Chondrocyte (in vitro differentiated cells): ENCODE measurements at regions not wholly inside any gene's neighbourhood (a gene's known extent, or its start where the extent isn't known, plus 50 kb on each side); places are given as distances from the start of the nearest gene placed in this dataset.

Source experiments
- DNase-seq: peaks from one replicate; pipeline ENCODE4 v3.0.0; 2021; ENCODE audit warnings: mixed read lengths, low spot score
- H3K27ac Mint-ChIP-seq: one replicate; pipeline ENCODE4 v1.8.0; 2021; ENCODE audit warnings: mild to moderate bottlenecking, moderate library complexity, mixed read lengths; ENCODE audit not compliant: unreplicated experiment
- H3K27me3 Mint-ChIP-seq: 2 replicates; pipeline ENCODE4 v1.8.0; 2021; ENCODE audit warnings: low read depth, mixed read lengths
- H3K36me3 Mint-ChIP-seq: 2 replicates; pipeline ENCODE4 v1.8.0; 2021; ENCODE audit warnings: low read depth, mixed read lengths
- H3K4me1 Mint-ChIP-seq: 2 replicates; pipeline ENCODE4 v1.8.0; 2021; ENCODE audit warnings: low read depth, mild to moderate bottlenecking, mixed read lengths
- H3K4me3 Mint-ChIP-seq: one replicate; pipeline ENCODE4 v1.8.0; 2021; ENCODE audit warnings: mild to moderate bottlenecking, moderate library complexity, mixed read lengths; ENCODE audit not compliant: unreplicated experiment
- H3K9me3 Mint-ChIP-seq: 2 replicates; pipeline ENCODE4 v1.8.0; 2021; ENCODE audit warnings: low read depth, mixed read lengths
- TF ChIP-seq, protein P1 (sequence below): fragments of 200-600 bp; sonication (generic); IDR thresholded peaks from 2 replicates; pipeline ENCODE4 v1.5.0; 2021; ENCODE audit warnings: antibody characterized with exemption, mild to moderate bottlenecking, moderate library complexity

DNA sequence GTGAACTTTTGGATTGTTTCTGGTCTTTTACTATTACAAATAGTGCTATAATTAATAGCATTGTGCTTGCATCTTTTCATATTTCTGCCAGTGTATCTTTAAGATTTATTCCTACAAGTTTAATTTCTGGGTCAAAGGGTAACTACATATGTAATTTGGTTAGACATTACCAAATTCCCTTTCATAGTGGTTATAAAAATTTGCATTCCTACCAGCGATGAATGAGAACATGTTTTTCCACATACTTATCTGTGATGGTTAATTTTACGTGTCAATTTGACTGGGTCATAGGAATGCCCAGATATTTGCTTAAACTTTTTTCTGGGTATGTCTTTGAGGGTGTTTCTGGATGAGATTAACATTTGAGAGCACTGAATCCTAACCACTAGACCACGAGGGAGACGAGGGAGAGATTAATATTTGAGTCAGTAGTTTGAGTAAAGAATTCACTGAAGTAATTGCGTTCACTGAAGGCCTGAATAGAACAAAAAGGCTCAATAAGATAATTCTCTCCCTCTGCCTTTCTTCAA lies 132.3 kb upstream of the NEO1 start:
- Mint-ChIP-seq H3K27me3 (no peaks in the 10 kb centered on the region), H3K4me3 (no peak overlapping the region), H3K27ac (no peak overlapping the region), H3K9me3 (no peaks in the 10 kb centered on the region), H3K36me3 (no peaks in the 10 kb centered on the region), H3K4me1 (peaks cover 20% of the 10 kb centered on the region)
- no peak for DNase-seq
- TF ChIP-seq, protein P1, sequence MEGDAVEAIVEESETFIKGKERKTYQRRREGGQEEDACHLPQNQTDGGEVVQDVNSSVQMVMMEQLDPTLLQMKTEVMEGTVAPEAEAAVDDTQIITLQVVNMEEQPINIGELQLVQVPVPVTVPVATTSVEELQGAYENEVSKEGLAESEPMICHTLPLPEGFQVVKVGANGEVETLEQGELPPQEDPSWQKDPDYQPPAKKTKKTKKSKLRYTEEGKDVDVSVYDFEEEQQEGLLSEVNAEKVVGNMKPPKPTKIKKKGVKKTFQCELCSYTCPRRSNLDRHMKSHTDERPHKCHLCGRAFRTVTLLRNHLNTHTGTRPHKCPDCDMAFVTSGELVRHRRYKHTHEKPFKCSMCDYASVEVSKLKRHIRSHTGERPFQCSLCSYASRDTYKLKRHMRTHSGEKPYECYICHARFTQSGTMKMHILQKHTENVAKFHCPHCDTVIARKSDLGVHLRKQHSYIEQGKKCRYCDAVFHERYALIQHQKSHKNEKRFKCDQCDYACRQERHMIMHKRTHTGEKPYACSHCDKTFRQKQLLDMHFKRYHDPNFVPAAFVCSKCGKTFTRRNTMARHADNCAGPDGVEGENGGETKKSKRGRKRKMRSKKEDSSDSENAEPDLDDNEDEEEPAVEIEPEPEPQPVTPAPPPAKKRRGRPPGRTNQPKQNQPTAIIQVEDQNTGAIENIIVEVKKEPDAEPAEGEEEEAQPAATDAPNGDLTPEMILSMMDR = no peak

GRCh38 chr15:72916897-72917296 lies 133.3 kb upstream of the ADPGK start:
- H3K9me3 Mint-ChIP-seq = no peaks in the 10 kb centered on the region
- no peak overlapping the region for H3K4me3 Mint-ChIP-seq
- no peaks in the 10 kb centered on the region for H3K27me3 Mint-ChIP-seq
- no peak for DNase-seq
- TF ChIP-seq, protein P1 = no peak
- no peak overlapping the region for H3K27ac Mint-ChIP-seq
- H3K36me3 Mint-ChIP-seq = no peaks in the 10 kb centered on the region
- peaks cover 20% of the 10 kb centered on the region for H3K4me1 Mint-ChIP-seq

GRCh38 chr15:72916378-72916777 lies 132.8 kb upstream of the ADPGK start:
- peaks cover 20% of the 10 kb centered on the region for H3K4me1 Mint-ChIP-seq
- no peaks in the 10 kb centered on the region for H3K36me3 Mint-ChIP-seq
- H3K9me3 Mint-ChIP-seq = no peaks in the 10 kb centered on the region
- H3K27ac Mint-ChIP-seq = no peak overlapping the region
- no peak for DNase-seq
- no peak overlapping the region for H3K4me3 Mint-ChIP-seq
- no peaks in the 10 kb centered on the region for H3K27me3 Mint-ChIP-seq
- TF ChIP-seq, protein P1 = no peak

- no peak overlapping the region for H3K4me3 Mint-ChIP-seq
- no peaks in the 10 kb centered on the region for H3K27me3 Mint-ChIP-seq
- H3K36me3 Mint-ChIP-seq = no peaks in the 10 kb centered on the region
- peaks cover 20% of the 10 kb centered on the region for H3K4me1 Mint-ChIP-seq
- H3K9me3 Mint-ChIP-seq = no peaks in the 10 kb centered on the region
- H3K27ac Mint-ChIP-seq = no peak overlapping the region
- DNase-seq = no peak
- TF ChIP-seq, protein P1 = no peak
Observed at GRCh38 chr15:72915843-72916242, 132.3 kb upstream of the ADPGK start.

DNA sequence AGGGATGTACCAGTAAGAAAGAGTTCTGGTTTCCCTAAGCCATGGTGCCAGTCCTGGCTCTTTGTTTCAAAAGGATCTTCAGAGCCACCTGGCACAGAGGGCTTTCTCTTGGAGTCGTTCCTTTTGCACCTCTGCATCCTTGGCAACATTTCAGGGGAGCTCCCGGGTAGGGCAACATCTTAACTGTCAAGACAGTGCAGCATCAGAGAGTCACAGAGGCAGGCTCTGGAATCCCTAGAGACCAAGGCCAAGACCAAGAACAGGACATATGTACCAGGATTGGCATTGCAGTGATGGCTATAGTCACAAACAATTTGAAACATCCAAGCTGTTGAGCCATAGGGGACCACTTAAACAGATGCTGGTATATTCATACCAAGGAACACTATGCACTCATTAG lies 129.4 kb upstream of the ADPGK start:
- no peaks in the 10 kb centered on the region for H3K9me3 Mint-ChIP-seq
- H3K4me3 Mint-ChIP-seq = no peak overlapping the region
- DNase-seq = no peak
- no peaks in the 10 kb centered on the region for H3K36me3 Mint-ChIP-seq
- H3K27me3 Mint-ChIP-seq = no peaks in the 10 kb centered on the region
- TF ChIP-seq, protein P1 = no peak
- peaks cover 23% of the 10 kb centered on the region for H3K4me1 Mint-ChIP-seq
- H3K27ac Mint-ChIP-seq = no peak overlapping the region
